Stomach (tissue), 4 donors: ENCODE measurements at regions not wholly inside any gene's neighbourhood (a gene's known extent, or its start where the extent isn't known, plus 50 kb on each side); places are given as distances from the start of the nearest gene placed in this dataset.

Source experiments
- CTCF ChIP-seq, 7 experiments: fragments of 450-650 bp in 4 of 7; fragments of 200-600 bp in 3 of 7; sonication (generic) in 3 of 7; IDR thresholded peaks; one replicate each; pipeline ENCODE4 v1.5.1; 2016 to 2019; ENCODE audit warnings: antibody characterized with exemption in 7 of 7, control low read depth in 2 of 7, mild to moderate bottlenecking in 1 of 7
- EP300 ChIP-seq: sonication (generic); formaldehyde crosslinking; IDR thresholded peaks from one replicate; pipeline ENCODE4 v1.6.1; 2017; ENCODE audit warnings: antibody characterized with exemption
- POLR2A ChIP-seq, 4 donors: fragments of 450-650 bp; IDR thresholded peaks; one replicate each; pipeline ENCODE4 v1.6.1; 2016; ENCODE audit warnings: antibody characterized with exemption in 4 of 4, control low read depth in 2 of 4, mild to moderate bottlenecking in 1 of 4, moderate library complexity in 1 of 4
- POLR2AphosphoS5 ChIP-seq, 3 donors: sonication (generic); formaldehyde crosslinking; IDR thresholded peaks; one replicate each; pipeline ENCODE4 v1.6.1; 2016; ENCODE audit warnings: antibody characterized with exemption in 3 of 3

- TF ChIP-seq POLR2A (IDR thresholded peaks at IDR 0.05) (no peak), CTCF (IDR thresholded peaks at IDR 0.05) (no peak), EP300 (no peak), POLR2AphosphoS5 (IDR thresholded peaks at IDR 0.05) (no peak)
These were observed 565.5 kb upstream of the SGCD start for GRCh38 chr5:155761502-155761901.
